ENCODE measurements at regions not wholly inside any gene's neighbourhood (a gene's known extent, or its start where the extent isn't known, plus 50 kb on each side); places are given as distances from the start of the nearest gene placed in this dataset.

DNA sequence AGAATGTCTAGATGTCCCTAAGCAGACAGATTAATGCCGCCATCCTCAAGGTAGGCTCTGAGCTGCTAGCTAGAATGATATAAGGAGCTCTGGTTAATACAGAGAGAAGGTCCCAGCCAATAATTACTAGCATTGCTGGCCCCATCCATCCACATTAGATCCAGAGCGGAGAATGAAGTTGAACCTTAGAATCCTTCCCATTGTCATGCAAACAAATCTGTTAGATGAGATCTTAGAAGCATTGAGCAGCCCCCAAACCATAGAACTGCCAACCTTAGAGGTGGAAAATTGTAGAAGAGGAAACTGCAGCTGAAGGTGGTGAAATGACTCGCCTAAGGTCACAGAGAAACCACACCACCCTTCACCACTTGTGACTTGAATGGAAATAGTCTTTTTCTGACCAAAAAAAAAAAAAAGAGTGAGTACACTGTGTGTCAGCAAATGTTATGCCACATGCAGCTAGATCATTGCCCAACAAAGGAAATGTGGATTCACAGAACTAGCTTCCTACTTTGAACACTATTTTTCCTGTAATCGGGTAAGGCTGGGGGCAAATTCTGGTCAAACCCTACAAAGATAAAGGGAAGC lies 162.1 kb downstream of the SMIM20 start:
- TF ChIP-seq EZH2 (IDR thresholded peaks at IDR 0.05; ENCODE audit: borderline replicate concordance, low read depth, low read length, severe bottlenecking), result no peak
- TF ChIP-seq, protein P1, sequence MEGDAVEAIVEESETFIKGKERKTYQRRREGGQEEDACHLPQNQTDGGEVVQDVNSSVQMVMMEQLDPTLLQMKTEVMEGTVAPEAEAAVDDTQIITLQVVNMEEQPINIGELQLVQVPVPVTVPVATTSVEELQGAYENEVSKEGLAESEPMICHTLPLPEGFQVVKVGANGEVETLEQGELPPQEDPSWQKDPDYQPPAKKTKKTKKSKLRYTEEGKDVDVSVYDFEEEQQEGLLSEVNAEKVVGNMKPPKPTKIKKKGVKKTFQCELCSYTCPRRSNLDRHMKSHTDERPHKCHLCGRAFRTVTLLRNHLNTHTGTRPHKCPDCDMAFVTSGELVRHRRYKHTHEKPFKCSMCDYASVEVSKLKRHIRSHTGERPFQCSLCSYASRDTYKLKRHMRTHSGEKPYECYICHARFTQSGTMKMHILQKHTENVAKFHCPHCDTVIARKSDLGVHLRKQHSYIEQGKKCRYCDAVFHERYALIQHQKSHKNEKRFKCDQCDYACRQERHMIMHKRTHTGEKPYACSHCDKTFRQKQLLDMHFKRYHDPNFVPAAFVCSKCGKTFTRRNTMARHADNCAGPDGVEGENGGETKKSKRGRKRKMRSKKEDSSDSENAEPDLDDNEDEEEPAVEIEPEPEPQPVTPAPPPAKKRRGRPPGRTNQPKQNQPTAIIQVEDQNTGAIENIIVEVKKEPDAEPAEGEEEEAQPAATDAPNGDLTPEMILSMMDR (IDR thresholded peaks at IDR 0.05; ENCODE audit: borderline replicate concordance, extremely low read depth, low read length, poor library complexity, severe bottlenecking), result no peak
